Femur (tissue), 1 donor: ENCODE measurements at regions not wholly inside any gene's neighbourhood (a gene's known extent, or its start where the extent isn't known, plus 50 kb on each side); places are given as distances from the start of the nearest gene placed in this dataset.
"Not testable (repeated sequence)": the region's sequence is repeated elsewhere in the genome, so short reads cannot be mapped to it uniquely, and the experiment has no call there.

Experiments used
- DNase-seq: peaks from one replicate; pipeline ENCODE4 v3.0.0-alpha.2; 2017

DNA sequence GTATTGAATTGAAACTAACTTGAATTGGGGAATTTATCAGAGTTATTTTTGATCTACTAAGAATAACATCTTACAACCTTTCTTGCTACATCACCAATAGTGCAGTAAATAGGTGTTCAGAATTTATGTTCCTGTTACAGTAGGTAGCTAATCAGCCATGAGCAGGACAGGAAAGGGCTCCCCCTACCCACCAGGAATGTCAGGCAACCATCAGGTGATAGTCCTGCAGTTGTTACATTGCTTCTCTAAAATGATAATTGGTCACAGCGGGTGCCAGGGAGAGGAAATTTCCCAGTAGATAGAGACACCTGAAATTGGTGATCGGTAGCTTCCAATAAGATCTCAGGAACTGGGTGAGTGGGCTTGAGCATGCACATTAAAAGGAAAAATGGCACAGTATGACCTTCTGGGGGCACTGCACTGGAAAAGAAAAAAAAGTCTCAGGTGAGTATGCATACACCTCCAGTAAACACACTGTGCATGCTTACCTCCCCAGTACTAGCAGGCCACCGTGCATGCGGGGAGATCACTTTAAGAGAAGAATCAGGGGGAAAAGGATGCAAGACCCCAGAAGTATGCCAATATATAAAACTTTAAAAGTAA, 1092.0 kb upstream of the LRRTM1 start:
- DNase-seq = no peak

- no peak for DNase-seq
Measured at GRCh38 chr2:81395746-81396145, 1091.2 kb upstream of the LRRTM1 start.

DNA sequence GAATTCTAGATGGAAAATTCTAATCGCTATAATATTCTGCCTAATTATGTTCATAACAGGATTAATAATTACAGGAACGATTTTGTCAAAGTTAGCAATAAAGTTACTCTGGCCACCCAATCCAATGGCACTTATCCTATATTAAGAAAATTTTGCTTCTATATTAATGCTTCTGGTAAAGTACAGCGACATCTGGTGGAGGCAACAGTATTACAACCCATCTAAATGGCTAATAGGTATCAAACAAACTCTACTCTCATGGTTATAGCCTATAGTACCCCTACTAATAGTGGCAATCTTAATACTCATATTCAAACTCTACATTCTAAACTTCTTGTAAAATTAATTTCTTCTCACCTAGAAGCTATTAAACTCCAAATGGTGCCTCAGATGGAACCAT, 1084.7 kb upstream of the LRRTM1 start:
- DNase-seq = no peak

DNA sequence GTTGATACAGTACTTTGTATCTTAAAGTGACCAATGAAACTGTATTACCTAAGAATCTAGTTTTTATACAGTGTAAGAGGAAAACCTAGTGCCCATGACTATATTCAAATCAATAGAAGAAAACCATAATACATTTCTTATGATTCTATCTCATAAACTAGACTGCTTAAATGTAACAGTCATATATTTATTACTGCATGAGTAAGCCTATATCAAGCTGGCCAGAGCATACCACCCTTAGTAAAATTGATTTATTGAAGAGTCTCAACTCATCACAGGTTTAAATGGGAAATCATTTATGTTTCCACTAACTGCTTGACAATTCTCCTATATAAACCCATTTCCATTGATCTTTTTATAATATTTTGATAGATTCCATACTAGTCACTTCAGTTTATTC, 1059.2 kb upstream of the LRRTM1 start:
- no peak for DNase-seq

GRCh38 chr2:81362468-81362867, 1057.9 kb upstream of the LRRTM1 start:
- not testable (repeated sequence) for DNase-seq

DNA sequence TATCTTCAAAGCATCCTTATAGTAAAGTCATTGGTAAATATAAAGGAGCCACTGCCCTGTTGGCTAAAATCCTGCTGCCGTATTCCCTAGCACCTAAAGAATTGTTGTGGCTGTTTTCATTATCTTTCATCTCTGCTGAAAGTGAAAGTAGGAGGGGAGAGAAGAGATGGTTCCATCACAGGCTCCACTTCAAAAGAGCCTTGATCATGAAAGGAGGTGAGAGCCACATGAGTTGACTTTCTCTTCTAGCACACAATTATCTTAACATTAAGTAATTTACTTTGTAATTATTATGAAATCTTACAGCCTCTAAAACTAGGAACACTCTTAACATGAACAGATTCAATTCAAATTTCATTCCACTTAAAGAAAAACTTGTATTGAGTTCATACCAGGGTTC, 1050.9 kb upstream of the LRRTM1 start:
- DNase-seq = no peak

- DNase-seq = no peak
Measured at GRCh38 chr2:81334046-81334445, 1029.5 kb upstream of the LRRTM1 start.

DNA sequence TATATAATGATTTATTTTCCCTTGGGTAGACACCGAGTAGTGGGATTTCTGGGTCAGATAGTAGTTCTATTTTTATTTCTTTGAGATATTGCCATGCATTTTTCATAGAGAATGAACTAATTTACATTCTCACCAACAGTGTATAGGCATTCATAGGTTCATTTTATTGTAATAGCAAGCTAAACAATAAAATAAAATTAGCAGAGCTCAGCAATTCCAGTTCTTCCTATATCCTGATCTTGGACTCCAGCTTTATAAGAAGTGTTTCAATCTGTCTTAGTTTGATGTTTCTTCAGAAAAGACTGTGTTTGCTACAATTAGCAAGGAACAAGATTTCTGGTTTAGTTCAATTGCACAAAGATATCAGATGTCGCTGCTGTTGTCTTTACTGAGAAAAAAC, 1024.4 kb upstream of the LRRTM1 start:
- no peak for DNase-seq

DNA sequence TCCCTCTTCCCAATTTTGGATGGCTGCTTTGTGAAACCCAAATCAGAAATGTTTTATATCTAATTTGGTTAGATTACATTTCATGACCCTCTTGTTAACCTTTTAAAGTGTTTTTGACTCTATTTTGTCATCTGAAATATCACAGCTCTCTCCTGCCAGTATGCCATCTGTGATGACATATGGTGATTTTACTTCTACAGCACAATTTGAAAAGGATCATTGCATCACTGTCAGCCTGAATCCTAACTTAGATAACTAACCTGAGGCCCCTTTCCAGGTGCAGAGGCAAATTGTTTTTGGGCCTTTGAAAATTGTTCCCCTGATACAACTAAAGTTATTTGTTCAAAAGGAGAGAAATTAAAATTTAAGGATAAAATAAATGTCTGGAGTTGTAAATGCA, 1023.4 kb upstream of the LRRTM1 start:
- DNase-seq = no peak

- no peak for DNase-seq
Measured at GRCh38 chr2:81324046-81324445, 1019.5 kb upstream of the LRRTM1 start.

DNA sequence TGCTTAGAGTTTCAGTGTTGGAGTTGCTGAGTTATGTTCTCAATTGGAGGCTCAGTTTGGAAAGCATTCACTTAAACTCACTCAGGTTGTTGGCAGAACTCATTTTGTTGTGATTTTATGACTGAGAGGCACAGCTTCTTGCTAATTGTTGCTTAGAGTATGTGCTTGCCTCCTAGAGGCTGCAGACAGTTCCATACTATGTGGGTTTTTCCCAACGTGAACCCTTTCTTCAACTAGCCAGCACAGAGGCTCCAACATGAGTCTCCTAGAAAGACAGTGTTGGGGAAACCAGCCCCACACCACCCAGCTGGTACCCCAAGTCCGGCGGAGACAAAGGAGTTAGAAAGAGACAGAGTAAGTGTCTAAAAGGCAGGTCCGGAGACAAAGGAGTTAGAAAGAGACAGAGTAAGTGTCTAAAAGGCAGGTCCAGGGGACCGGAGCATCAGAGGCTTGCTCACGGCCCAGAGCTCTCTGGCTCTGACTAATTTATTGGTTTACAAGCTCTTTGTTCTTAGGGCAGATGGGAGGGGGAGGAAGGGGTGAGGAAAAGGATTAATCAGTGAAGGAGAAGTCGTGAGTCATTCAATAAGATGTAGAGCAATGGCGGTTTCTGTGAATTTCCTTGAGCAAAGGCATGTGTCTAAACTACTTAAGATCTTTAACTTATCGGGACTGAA, 999.7 kb upstream of the LRRTM1 start:
- no peak for DNase-seq

- no peak for DNase-seq
Measured at GRCh38 chr2:81303321-81303720, 998.8 kb upstream of the LRRTM1 start.

- DNase-seq = no peak
Measured at GRCh38 chr2:81299841-81300240, 995.3 kb upstream of the LRRTM1 start.

- DNase-seq = no peak
Measured at GRCh38 chr2:81290846-81291245, 986.3 kb upstream of the LRRTM1 start.

GRCh38 chr2:81283081-81283480, 978.5 kb upstream of the LRRTM1 start:
- DNase-seq = no peak

- DNase-seq = no peak
Measured at GRCh38 chr2:81282151-81282769, 977.7 kb upstream of the LRRTM1 start.

GRCh38 chr2:81276595-81276994, 972.0 kb upstream of the LRRTM1 start:
- DNase-seq = no peak

DNA sequence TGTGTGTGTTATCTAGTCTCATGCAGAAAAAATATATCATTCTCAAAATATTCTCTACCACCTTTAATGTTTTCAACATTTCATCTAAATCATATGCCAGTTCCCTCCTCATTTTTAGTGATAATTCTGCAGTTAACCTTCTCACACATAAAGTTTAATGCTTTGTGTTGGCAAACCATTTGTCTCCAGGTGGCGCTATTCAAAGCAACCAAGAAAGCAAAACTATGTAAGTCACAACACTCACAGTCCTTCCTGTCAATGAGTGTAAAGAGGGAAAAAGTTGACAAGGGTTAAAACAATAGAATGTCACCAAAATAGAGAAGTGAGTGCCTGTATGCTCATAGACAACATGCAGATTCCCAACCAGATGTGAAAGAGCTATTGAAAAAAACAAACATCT, 961.6 kb upstream of the LRRTM1 start:
- no peak for DNase-seq

- no peak for DNase-seq
Measured at GRCh38 chr2:81263989-81264388, 959.4 kb upstream of the LRRTM1 start.

DNA sequence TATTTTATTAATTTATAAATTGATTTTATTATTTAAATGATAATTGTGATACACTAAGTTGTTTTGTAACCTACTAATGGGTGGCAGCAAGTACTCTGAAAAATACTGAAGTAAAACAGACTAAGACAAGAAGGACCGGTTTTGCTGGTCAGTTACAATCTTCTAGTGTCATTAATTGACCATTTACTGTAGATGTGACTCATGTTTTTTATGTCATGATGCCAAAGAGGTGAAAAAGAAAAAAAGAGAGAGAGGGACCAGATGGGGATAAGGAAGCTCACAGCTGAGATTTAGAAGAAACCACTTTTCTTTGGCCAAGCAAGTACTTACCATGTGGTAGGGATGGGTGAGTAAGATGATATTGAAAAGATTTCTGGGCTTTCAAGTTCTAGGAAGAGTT, 955.8 kb upstream of the LRRTM1 start:
- DNase-seq = no peak

GRCh38 chr2:81250270-81250669, 945.7 kb upstream of the LRRTM1 start:
- DNase-seq = no peak

DNA sequence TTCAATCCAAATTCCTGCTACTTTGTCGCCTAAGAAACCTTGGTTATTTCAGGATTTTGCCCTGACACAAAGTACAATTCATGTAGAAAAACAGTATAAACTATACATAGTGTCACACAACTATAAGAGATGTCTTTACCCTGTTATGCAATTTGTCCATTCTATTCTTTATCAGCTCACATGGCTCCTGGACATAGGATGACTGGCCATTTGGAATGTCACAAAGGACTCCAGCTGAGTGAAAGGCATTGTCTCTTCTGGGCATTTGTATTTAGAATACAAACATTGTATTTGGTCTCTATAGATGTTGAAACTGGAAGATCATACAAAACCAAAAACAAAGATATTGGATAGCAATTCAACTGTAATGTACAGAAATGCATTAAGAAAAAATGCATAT, 944.6 kb upstream of the LRRTM1 start:
- no peak for DNase-seq

GRCh38 chr2:81247648-81248047, 943.1 kb upstream of the LRRTM1 start:
- no peak for DNase-seq

DNA sequence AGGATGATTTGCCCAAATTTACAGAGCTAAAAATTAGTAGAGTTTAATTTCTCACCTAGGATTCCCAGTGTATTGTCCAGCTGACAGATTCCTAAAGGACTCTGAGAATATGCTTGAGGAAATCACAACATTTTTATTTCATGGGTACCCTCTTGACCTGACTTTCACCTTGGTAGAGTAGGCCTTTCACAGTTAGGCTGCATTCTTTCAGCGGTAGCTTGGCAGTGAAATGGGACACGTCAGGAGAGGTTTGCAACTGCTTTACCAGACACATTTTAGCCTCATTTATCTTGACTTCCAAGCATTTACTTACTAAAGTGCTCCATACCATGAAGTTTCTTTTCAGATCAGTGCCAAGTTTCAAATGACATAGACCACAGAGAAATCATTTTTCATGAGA, 937.9 kb upstream of the LRRTM1 start:
- no peak for DNase-seq

- no peak for DNase-seq
Measured at GRCh38 chr2:81238462-81238861, 933.9 kb upstream of the LRRTM1 start.
